Activated naive CD8-positive, alpha-beta T cell treated with anti-CD3 and anti-CD28 coated beads, Interleukin-2, amount 50 U/mL, for 24 hours (primary cell): ENCODE measurements at regions not wholly inside any gene's neighbourhood (a gene's known extent, or its start where the extent isn't known, plus 50 kb on each side); places are given as distances from the start of the nearest gene placed in this dataset.
"Not testable (repeated sequence)": the region's sequence is repeated elsewhere in the genome, so short reads cannot be mapped to it uniquely, and the experiment has no call there.

Source experiments
- ATAC-seq: fragments of 150-1000 bp; cut with Tn5 transposase; one replicate; pipeline ENCODE4 v1.10.0; 2021
- DNase-seq: peaks from one replicate; pipeline ENCODE4 v3.0.0; 2021
- H3K27ac Mint-ChIP-seq: one replicate; pipeline ENCODE4 v1.8.0; 2021; ENCODE audit warnings: mild to moderate bottlenecking, mixed read lengths
- H3K27me3 Mint-ChIP-seq: one replicate; pipeline ENCODE4 v1.8.0; 2021; ENCODE audit warnings: mixed read lengths
- H3K36me3 Mint-ChIP-seq: one replicate; pipeline ENCODE4 v1.8.0; 2021; ENCODE audit warnings: low read depth, mixed read lengths
- H3K4me1 Mint-ChIP-seq: one replicate; pipeline ENCODE4 v1.8.0; 2021; ENCODE audit warnings: mixed read lengths
- H3K4me3 Mint-ChIP-seq: one replicate; pipeline ENCODE4 v1.8.0; 2021; ENCODE audit warnings: mild to moderate bottlenecking, moderate library complexity, mixed read lengths
- H3K9me3 Mint-ChIP-seq: one replicate; pipeline ENCODE4 v1.8.0; 2021; ENCODE audit warnings: mixed read lengths

DNA sequence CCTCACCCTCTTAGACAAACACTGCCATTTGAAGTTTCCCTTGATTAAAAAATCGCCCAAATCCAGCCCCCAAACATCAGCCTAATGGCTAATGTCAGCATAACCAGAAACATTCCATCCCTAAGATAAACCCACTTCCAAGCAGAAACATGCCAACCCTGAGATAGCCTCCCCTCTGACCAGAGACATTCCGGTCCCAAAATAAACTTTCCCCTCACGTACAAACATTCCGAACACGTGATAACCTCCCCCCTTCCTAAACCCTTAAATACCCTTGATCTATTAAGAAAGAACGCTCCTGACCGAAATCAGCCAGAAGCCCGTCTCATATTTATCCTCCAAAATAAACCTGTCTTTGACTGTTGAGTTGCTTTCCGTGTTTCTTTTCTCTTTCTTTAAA is 237.2 kb downstream of the ASMT start:
- ATAC-seq, result no peak
- DNase-seq, result no peak
- H3K36me3 Mint-ChIP-seq, result no peaks in the 10 kb centered on the region
- no peaks in the 10 kb centered on the region for H3K27me3 Mint-ChIP-seq
- H3K9me3 Mint-ChIP-seq, result no peaks in the 10 kb centered on the region
- no peak overlapping the region for H3K4me3 Mint-ChIP-seq
- H3K4me1 Mint-ChIP-seq, result no peaks in the 10 kb centered on the region
- no peak overlapping the region for H3K27ac Mint-ChIP-seq

DNA sequence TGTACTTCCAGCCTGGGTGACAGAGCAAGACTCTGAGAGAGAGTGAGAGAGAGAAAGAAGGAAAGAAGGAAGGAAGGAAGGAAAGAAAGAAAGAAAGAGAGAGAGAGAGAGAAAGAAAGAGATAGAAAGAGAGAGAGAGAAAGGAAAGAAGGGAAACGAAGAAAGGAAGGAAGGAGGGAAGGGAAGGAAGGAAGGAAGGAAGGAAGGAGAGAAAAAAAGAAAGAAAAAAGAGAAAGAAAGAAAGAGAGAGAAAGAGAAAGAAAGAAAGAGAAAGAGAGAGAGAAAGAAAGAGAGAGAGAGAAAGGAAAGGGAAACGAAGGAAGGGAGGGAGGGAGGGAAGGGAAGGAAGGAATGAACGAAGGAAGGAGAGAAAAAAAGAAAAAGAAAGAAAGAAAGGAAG is 238.6 kb downstream of the ASMT start:
- Mint-ChIP-seq H3K4me1 (no peaks in the 10 kb centered on the region), H3K4me3 (no peak overlapping the region), H3K9me3 (no peaks in the 10 kb centered on the region), H3K36me3 (no peaks in the 10 kb centered on the region), H3K27ac (no peak overlapping the region), H3K27me3 (no peaks in the 10 kb centered on the region)
- ATAC-seq, result no peak
- no peak for DNase-seq

DNA sequence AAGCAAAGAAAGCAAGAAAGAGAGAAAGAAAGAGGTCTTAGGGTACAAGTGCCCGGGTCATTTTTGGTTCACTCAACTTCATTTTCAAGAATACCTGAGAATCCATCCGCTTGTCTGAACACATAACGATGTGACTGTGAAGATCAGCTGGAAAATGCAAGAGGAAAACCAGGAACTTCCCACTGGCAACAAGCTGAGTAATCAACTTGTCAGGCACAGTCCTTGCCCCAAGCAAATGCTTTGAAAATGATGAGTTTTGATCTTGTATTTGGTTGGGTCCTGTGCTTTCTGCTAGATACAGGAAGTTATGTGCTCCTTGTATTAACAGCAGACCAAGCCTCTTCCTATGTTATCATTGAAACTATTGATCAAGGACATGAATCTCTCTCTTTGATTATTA is 239.1 kb downstream of the ASMT start:
- DNase-seq (no peak), ATAC-seq (no peak)
- Mint-ChIP-seq H3K27ac (no peak overlapping the region), H3K36me3 (no peaks in the 10 kb centered on the region), H3K4me1 (no peaks in the 10 kb centered on the region), H3K9me3 (no peaks in the 10 kb centered on the region), H3K4me3 (no peak overlapping the region), H3K27me3 (no peaks in the 10 kb centered on the region)

DNA sequence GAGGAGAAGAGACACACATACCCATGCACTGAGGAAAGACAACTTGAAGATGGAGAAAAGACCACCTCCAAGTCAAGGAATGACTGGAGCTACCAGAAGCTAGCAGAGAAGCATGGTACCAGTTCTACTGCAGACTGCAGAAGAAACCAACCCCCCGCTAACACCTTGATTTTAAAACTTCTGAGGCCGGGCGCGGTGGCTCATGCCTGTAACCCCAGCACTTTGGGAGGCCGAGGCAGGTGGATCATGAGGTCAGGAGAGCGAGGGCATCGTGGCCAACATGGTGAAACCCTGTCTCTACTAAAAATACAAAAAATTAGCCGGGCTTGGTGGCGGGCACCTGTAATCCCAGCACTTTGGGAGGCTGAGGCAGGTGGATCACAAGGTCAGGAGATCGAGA is 240.0 kb downstream of the ASMT start:
- H3K36me3 Mint-ChIP-seq, H3K27me3 Mint-ChIP-seq, ATAC-seq, H3K4me1 Mint-ChIP-seq, H3K27ac Mint-ChIP-seq, H3K9me3 Mint-ChIP-seq, DNase-seq, H3K4me3 Mint-ChIP-seq: not testable (repeated sequence)

DNA sequence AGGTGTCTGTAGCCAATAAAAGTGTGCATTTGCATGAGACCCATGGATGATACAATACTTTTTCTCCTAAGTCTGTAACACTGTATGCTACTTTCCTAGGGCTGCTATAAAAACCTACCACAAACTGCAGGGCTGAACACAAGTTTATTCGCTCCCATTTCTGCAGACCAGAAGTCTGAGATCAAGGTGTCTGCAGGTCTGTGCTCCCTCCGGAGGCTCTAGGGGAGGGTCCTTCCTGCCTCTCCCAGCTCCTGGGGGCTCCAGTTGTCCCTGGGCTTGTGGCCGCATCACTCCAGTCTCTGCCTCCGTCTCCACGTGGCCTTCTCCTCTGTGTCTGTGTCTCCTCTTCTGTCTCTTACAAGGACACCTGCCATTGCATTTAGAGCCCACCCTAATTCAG is 244.4 kb downstream of the ASMT start:
- H3K27me3 Mint-ChIP-seq, H3K9me3 Mint-ChIP-seq, H3K36me3 Mint-ChIP-seq, H3K27ac Mint-ChIP-seq, DNase-seq, H3K4me3 Mint-ChIP-seq, ATAC-seq, H3K4me1 Mint-ChIP-seq: not testable (repeated sequence)

DNA sequence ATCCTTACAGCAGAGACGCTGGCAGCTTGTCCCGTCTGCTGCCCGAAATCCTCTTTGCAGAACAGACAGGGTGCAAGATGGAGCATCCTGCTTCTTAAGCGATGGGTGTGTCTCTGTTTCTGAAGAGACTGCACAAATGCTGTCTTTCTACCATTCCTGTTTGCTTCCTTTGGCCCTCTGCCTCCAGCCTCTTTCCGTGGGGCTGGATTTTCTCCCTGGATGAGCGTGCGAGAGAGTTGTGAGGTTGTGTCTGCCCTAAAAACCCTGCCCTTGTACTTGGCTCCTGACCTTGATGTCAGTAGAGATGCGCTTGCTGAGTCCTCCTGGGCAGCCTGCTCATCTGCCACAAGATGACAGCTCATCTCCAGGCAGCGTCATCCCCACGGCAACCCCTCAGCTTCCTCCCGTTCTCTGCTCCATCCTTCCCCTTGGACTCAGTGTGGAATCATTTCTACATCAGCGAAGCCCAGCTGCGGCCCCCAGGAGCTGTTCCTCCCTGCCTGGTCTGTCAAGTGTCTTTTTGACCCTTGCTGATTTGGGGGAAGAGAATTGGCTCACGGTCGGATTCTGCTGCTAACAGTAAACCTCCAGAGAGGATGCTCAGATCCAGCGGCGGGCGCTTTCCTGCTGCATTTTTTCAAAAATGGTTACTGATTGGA is 246.2 kb downstream of the ASMT start:
- Mint-ChIP-seq H3K27me3 (peaks cover 6% of the 10 kb centered on the region), H3K27ac (no peak overlapping the region), H3K4me3 (no peak overlapping the region), H3K9me3 (no peaks in the 10 kb centered on the region), H3K4me1 (no peaks in the 10 kb centered on the region), H3K36me3 (no peaks in the 10 kb centered on the region)
- no peak for ATAC-seq
- no peak for DNase-seq

DNA sequence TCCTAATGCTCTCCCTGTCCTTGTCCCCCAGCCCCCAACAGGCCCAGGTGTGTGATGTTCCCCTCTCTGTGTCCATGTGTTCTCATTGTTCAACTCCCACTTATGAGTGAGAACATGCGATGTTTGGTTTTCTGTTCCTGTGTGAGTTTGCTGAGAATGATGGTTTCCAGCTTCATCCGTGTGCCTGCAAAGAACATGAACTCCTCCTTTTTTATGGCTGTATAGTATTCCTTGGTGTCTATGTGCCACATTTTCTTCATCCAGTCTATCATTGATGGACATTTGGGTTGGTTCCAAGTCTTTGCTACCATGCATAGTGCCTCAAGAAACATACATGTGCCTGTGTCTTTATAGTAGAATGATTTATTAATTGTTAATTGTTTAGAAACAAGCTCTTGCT is 249.1 kb downstream of the ASMT start:
- H3K4me3 Mint-ChIP-seq, DNase-seq, H3K27me3 Mint-ChIP-seq, H3K36me3 Mint-ChIP-seq, H3K27ac Mint-ChIP-seq, H3K4me1 Mint-ChIP-seq, ATAC-seq, H3K9me3 Mint-ChIP-seq: not testable (repeated sequence)

DNA sequence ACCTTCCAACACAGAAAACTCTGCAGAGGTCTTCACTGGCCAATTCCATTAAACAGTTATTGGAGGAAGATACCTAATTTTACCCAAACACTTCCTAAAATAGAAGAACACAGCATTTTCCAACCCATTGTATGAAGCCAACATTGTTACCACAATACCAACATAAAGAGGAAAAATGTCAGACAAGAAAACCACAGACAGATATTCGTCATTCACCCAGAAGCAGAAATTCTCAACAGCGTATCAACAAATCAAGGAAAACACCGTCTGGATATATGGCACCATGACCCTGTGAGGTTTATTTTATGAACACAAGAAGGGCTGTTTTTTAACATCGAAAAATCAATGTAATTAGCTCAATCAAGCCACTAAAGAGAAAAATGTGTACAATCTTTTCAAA is 255.6 kb downstream of the ASMT start:
- Mint-ChIP-seq H3K36me3 (no peaks in the 10 kb centered on the region), H3K4me1 (peaks cover 7% of the 10 kb centered on the region), H3K4me3 (no peak overlapping the region), H3K9me3 (no peaks in the 10 kb centered on the region), H3K27me3 (no peaks in the 10 kb centered on the region), H3K27ac (no peak overlapping the region)
- DNase-seq (no peak), ATAC-seq (no peak)

DNA sequence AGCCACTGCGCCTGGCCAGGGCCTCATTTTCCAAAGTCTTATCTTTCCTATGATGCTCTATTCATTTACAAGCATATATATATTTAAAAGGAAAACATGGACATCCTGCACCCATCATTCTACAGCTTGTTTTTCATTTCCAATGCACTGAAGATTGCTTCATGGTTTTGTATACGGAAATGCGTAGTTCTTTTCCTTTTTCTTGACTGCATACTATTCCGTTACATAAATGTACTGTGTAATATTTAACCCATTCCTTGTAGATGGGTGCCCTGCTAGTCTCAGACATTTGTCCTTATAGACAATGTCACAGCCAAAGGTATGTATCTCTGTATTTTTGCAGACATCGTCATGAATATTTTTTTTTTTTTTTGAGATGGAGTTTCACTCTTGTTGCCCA is 257.0 kb downstream of the ASMT start:
- no peak for ATAC-seq
- Mint-ChIP-seq H3K4me3 (no peak overlapping the region), H3K27me3 (no peaks in the 10 kb centered on the region), H3K36me3 (no peaks in the 10 kb centered on the region), H3K27ac (no peak overlapping the region), H3K9me3 (peaks cover 4% of the 10 kb centered on the region), H3K4me1 (peaks cover 7% of the 10 kb centered on the region)
- no peak for DNase-seq

DNA sequence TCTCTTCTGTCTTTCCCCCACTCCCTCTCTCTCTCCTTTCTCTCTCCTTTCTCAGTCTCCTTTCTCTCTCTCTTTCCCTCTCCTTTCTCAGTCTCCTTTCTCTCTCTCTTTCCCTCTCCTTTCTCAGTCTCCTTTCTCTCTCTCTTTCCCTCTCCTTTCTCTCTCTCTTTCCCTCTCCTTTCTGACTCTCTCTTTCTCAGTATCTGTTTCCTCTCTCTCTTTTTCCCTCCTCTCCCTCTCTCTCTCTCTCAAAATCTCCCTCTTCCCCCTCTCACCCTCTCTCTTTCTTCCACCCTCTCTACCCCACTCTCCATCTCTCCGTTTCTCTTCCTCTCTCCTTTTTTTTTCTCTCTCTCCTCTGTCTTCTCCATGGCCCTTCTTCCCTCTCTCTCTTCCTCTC is 258.8 kb downstream of the ASMT start:
- DNase-seq, result no peak
- H3K9me3 Mint-ChIP-seq, result peaks cover 8% of the 10 kb centered on the region
- H3K4me3 Mint-ChIP-seq, result no peak overlapping the region
- peaks cover 5% of the 10 kb centered on the region for H3K27me3 Mint-ChIP-seq
- ATAC-seq, result no peak
- peaks cover 1% of the 10 kb centered on the region for H3K36me3 Mint-ChIP-seq
- no peak overlapping the region for H3K27ac Mint-ChIP-seq
- peaks cover 7% of the 10 kb centered on the region for H3K4me1 Mint-ChIP-seq

DNA sequence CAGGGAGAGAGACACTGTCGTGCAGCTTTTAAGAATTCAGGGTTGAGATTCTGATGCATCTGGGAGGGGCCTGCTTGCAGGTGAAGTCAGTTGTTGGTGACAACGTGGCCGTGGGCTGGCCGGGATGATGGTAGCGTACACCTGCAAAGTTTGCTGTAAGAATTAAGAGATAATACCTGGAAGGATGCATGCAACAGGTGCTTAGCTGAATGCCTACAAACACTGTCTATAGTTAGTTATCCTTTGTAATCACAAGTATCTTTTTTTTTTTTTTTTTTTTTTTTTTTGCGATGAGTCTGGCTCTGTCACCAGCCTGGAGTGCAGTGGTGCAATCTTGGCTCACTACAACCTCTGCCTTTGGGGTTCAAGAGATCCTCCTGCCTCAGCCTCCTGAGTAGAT is 259.6 kb downstream of the ASMT start:
- ATAC-seq, result no peak
- H3K4me1 Mint-ChIP-seq, result peaks cover 7% of the 10 kb centered on the region
- DNase-seq, result no peak
- H3K27ac Mint-ChIP-seq, result no peak overlapping the region
- H3K4me3 Mint-ChIP-seq, result no peak overlapping the region
- peaks cover 5% of the 10 kb centered on the region for H3K27me3 Mint-ChIP-seq
- peaks cover 13% of the 10 kb centered on the region for H3K9me3 Mint-ChIP-seq
- peaks cover 1% of the 10 kb centered on the region for H3K36me3 Mint-ChIP-seq

DNA sequence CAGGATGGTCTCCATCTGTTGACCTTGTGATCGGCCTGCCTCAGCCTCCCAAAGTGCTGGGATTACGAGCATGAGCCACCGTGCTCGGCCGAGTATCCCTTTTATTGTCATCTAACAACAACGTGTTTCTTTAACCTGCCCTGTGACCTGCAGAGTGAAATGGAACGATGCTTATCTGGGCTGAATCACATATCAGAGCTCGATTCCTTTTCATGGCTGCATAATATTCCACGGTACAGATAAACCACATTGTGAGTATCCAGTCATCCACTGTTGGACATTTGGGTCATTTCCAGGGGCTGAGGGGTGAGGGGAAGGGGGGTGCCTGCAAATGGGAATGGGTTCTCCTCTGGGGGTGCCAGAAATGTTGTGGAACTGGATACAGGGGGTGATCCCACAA is 260.0 kb downstream of the ASMT start:
- no peak overlapping the region for H3K4me3 Mint-ChIP-seq
- DNase-seq, result no peak
- H3K9me3 Mint-ChIP-seq, result peaks cover 13% of the 10 kb centered on the region

DNA sequence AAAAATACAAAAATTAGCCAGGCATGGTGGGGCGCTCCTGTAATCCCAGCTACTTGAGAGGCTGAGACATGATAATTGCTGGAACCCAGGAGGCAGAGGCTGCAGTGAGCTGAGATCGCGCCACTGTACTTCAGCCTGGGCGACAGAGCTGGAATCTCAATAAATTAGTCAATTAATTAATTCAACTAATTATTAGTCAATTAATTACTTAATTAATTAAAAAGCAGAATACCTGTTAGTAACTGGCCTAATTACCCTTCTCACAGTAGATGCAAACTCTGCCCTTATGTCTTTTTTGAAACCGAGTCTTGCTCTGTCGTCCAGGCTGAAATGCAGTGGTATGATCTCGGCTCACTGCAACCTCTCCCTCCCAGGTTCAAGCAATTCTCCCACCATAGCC is 261.2 kb downstream of the ASMT start:
- Mint-ChIP-seq H3K4me3 (no peak overlapping the region), H3K9me3 (peaks cover 13% of the 10 kb centered on the region), H3K27me3 (peaks cover 5% of the 10 kb centered on the region), H3K36me3 (peaks cover 1% of the 10 kb centered on the region), H3K27ac (no peak overlapping the region), H3K4me1 (no peaks in the 10 kb centered on the region)
- ATAC-seq (no peak), DNase-seq (no peak)

More for the DNA sequence above, 260.0 kb downstream of the ASMT start:
- Mint-ChIP-seq H3K36me3 (peaks cover 1% of the 10 kb centered on the region), H3K27ac (no peak overlapping the region), H3K4me1 (peaks cover 7% of the 10 kb centered on the region), H3K27me3 (peaks cover 5% of the 10 kb centered on the region)
- ATAC-seq, result no peak

DNA sequence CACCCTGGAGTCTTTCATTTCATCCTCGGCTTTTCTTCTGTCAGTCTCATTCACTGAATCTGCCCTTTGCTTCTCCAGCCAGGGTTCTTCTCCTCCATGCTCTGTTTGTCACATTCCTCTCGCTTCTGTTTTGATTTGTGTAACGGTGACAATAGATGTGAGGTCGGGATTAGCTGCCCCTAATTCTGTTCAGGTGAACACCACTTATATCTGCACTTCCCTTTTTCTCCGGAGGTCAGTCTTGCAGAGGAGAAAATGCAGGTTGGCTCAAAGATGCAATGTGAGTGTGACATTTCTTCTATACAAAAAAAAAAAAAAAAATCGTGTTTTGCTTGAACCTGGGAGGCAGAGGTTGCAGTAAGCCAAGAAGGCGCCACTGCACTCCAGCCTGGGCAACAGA is 262.9 kb downstream of the ASMT start:
- H3K4me3 Mint-ChIP-seq, result no peak overlapping the region
- no peak overlapping the region for H3K27ac Mint-ChIP-seq
- no peak for DNase-seq
- peaks cover 1% of the 10 kb centered on the region for H3K36me3 Mint-ChIP-seq
- peaks cover 13% of the 10 kb centered on the region for H3K9me3 Mint-ChIP-seq
- ATAC-seq, result no peak
- no peaks in the 10 kb centered on the region for H3K4me1 Mint-ChIP-seq
- H3K27me3 Mint-ChIP-seq, result peaks cover 5% of the 10 kb centered on the region

DNA sequence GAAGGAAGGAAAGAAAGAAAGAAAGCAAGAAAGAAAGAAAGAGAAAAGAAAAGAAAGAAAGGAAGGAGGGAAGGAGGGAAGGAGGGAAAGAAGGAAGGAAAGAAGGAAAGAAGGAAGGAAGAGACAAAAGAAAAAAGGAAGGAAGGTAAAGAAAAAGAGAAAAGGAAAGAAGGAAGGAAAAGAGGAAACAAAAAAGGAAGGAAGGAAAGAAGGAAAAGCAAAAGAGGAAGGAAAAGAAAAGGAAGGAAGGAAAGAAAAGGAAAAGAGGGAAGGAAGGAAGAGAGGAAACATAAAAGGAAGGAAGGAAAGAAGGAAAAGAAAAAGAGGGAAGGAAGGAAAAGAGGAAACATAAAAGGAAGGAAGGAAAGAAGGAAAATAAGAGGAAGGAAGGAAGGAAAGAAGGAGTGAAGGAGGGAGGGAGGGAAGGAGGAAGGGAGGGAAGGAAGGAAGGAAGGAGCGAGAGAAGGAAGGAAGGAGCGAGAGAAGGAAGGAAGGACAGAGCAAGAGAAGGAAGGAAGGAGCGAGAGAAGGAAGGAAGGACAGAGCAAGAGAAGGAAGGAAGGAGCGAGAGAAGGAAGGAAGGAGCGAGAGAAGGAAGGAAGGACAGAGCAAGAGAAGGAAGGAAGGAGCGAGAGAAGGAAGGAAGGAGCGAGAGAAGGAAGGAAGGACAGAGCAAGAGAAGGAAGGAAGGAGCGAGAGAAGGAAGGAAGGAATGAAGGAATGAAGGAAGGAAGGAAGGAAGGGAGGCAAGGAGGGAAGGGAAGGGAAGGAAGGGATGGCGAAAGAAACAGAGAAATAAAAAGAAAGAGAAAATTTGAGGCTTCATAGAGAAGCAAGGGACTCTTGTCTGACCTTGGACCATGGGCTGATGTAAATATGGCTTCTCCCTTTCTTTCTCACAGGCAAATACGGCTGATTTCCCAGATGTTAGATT is 266.3 kb downstream of the ASMT start:
- H3K27ac Mint-ChIP-seq, H3K36me3 Mint-ChIP-seq, H3K4me1 Mint-ChIP-seq, DNase-seq, ATAC-seq, H3K4me3 Mint-ChIP-seq: not testable (repeated sequence)
- Mint-ChIP-seq H3K27me3 (peaks cover 12% of the 10 kb centered on the region), H3K9me3 (peaks cover 18% of the 10 kb centered on the region)
